Transverse colon (tissue), 4 donors: ENCODE measurements at regions not wholly inside any gene's neighbourhood (a gene's known extent, or its start where the extent isn't known, plus 50 kb on each side); places are given as distances from the start of the nearest gene placed in this dataset.

Experiments
- EP300 ChIP-seq: sonication (generic); formaldehyde crosslinking; IDR thresholded peaks from one replicate; pipeline ENCODE4 v1.6.1; 2017; ENCODE audit warnings: antibody characterized with exemption, low read depth
- POLR2A ChIP-seq: fragments of 450-650 bp; IDR thresholded peaks from one replicate; pipeline ENCODE4 v1.6.1; 2016; ENCODE audit warnings: antibody characterized with exemption, mild to moderate bottlenecking, moderate library complexity
- POLR2AphosphoS5 ChIP-seq, 3 donors: sonication (generic); formaldehyde crosslinking; IDR thresholded peaks; one replicate each; pipeline ENCODE4 v1.6.1; 2016; ENCODE audit warnings: antibody characterized with exemption in 3 of 3
- TF ChIP-seq, protein P1 (sequence below), 5 experiments: fragments of 200-600 bp in 3 of 5; fragments of 450-650 bp in 2 of 5; sonication (generic) in 3 of 5; IDR thresholded peaks; 1 replicate in 2 of 5; 2 replicates in 3 of 5; pipeline ENCODE4 v1.5.1; 2016 to 2017; ENCODE audit warnings: antibody characterized with exemption in 5 of 5, inconsistent platforms in 3 of 5, mild to moderate bottlenecking in 2 of 5, moderate library complexity in 1 of 5

DNA sequence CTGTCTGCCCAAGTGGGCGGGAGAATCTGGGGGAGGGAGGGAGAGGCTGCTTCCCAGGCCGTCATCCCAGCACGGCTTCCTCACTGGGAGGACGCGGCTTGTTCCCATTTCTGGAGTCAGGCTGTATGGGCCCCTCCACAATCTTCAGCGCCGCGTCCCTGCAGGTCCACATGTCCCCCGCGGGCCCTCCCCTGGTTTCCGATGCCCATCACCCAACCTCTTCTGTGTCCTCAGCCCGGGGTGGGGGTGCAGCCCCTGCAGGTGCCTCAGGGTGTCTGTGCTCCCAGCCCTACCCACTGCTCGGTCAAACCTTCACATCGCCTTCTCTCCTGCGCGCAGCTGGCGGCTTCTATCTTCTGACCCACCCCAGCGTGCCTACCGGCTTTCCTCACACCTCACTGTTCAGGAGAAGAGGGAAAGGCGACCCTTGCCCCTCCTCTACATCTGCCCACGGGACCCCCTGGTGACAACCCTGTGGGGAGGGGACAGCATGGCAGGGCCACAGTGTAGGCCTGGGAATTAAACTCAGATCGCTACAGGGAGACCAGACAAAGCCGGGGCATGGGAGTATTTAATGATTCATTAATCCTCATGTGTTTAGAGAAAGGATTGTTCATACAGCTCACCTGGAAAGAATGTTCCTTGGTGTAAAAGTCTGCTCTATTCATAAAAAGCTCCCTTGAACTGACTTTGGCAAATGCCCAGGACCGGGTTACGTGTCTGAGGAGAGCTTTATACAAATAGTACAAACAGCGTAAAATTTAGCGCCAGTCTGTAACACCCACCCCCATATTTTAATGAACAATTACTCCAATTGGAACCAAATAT lies 145.1 kb downstream of the IRX1 start:
- TF ChIP-seq, protein P1, sequence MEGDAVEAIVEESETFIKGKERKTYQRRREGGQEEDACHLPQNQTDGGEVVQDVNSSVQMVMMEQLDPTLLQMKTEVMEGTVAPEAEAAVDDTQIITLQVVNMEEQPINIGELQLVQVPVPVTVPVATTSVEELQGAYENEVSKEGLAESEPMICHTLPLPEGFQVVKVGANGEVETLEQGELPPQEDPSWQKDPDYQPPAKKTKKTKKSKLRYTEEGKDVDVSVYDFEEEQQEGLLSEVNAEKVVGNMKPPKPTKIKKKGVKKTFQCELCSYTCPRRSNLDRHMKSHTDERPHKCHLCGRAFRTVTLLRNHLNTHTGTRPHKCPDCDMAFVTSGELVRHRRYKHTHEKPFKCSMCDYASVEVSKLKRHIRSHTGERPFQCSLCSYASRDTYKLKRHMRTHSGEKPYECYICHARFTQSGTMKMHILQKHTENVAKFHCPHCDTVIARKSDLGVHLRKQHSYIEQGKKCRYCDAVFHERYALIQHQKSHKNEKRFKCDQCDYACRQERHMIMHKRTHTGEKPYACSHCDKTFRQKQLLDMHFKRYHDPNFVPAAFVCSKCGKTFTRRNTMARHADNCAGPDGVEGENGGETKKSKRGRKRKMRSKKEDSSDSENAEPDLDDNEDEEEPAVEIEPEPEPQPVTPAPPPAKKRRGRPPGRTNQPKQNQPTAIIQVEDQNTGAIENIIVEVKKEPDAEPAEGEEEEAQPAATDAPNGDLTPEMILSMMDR (IDR thresholded peaks at IDR 0.05) = no peak
- TF ChIP-seq POLR2AphosphoS5 (IDR thresholded peaks at IDR 0.05) (no peak), POLR2A (no peak), EP300 (no peak)
